NCI-H128 (cell line): ENCODE measurements at regions not wholly inside any gene's neighbourhood (a gene's known extent, or its start where the extent isn't known, plus 50 kb on each side); places are given as distances from the start of the nearest gene placed in this dataset.
A peak's percentile ranks its signal among the peaks of the same experiment; 100 is the strongest.

ENCODE experiments used
- DNase-seq: peaks from one replicate; lab custom pipeline; 2025; ENCODE audit not compliant: unreplicated experiment; lab: John Stamatoyannopoulos, UW

DNA sequence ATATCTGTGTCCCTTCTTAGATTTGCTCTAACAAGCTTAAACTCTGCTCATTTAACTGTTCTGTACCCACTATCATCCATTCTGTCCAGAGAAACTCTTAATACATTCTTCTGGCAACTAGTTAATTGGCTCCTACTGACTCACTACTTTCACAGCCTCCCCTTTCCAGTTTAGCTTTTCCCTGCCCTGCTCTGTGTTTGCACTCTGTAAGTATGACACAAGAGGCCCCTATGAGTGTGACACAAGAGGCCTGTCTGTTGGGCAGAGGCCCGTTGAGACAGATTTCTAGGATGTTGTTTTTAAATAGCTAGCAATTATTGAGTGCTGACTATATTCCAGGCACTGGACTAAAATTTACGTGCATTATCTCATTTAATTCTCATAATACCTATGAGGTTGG lies 246.0 kb upstream of the DAAM1 start:
- no peak for DNase-seq

DNA sequence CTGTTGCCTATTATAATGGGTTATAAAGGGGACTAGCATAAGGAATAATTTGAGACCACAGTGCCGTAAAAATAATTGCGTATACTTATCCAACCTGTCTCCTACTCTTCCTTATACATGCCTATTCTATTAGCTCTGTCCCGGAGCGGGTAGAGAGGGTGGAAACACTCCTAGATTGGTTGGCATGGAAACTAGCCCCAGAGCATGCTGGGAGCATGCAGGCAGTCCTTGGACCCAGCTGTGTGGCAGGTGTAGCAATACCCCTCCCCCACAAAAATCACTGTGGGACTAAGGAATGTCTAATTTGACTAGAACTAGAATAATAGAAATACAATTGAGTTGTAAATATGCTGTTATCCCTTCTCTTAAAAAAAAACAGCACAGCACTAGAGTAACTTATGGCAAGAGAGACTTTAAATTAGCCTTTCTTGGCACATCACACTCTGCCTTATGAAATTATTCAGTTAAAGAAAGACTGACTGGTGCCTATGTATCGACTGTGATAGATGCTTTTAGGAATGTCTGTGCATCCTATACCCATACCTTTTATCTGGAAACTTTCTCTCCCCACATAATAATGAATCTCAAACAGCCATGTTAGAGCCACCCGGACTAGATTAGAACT lies 244.0 kb upstream of the DAAM1 start:
- DNase-seq = peak; percentile 27

DNA sequence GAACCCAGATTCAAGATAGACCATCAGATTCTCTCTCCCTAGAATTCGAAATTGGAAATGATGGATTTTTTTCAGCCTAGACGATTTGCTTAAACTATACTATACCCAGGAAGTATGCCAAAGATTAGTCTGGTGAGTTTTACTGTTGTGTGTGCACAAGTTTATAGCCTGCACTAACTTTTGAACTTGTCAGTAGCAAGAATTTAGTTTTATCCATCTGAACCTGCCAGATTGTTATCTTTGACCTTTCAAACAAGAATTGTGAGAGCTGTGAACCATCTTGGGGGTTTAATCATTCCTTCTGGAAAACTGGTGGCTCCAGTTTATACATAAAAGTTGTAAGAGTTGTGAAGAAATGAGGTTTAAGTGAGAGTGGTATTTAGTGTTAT lies 243.5 kb upstream of the DAAM1 start:
- no peak for DNase-seq

DNA sequence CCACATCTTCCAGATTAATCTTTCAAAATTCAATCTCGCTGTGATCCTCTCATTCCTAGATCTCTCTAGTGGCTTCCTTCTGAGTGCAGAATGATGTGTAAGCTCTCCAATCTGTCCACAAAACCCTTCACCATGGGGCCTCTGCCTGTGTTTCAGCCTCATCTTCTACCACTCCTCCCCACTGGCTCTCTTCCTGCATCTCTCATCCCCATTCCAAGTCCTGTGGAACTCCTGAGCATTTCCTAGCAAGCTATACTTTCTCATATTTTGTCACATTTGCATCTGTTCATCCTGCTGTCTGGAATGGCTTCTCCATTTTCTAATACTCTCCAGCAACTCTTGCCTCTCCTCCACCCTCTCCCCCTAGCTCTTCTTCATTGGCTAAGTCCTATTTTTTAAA lies 242.0 kb upstream of the DAAM1 start:
- no peak for DNase-seq

DNA sequence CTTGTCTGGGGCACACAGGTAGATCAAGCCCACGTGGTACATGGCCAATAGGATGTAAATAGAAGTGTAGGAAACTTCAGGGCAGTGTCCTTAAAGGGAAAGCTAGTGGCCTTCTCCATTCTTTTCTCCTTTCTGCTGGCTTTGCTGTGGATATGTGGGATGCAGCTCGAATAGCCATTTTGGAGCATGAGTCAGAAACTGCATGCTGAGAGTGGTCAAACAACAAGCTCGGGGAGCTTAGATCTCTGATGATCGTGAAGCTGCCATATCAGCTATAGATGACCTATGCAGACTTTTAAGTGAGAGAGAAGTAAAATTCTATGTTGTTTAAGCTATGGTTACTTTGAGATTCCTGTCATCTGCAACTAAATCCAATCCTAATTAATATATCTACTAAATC lies 241.3 kb upstream of the DAAM1 start:
- no peak for DNase-seq

DNA sequence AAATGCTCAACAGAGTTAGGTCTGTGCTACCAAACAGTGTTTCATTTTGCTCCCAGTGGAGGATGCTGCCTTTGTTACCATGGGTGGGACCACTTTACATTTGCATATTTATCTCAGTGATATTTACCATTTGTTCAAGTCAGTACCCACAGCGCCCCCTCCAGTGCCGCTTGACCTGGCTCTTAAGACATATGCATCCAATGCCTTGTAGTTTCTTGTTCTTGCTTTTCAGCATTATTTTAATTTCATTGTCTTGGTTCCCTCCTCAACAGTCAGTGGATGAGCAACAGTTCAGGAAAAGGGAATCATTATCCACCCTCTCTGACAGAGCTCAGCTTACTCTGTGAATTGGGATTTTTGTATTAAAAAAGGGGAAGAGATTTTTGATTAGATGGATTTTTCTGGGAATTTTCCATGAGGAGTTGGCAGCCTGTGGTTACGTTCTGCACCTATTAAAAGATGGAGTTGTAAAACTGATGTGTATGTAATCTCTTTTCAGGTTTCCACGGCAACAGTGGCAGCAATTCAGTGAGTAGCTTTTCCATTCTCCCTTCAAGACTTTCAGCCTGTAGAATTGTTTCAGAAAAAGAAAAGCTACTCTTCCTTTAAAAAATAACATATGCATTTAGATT lies 240.5 kb upstream of the DAAM1 start:
- DNase-seq = no peak

DNA sequence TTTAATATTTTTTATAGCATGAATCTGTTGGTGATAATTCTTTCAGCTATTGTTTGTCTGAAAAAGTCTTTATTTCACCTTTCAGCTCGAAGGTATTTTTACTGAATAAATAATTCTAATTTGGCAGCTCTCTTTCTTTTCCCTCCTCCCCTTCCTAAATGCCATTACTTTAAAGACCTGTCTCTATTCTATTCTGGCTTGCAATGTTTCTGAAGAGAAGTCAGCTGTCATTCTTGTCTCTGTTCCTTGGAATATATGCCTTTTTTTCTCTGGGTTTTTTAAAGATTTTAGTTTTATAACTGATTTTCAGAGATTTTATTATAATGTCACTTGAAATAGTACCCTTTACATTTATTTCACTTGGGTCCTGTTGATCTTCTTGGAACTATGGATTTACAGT lies 237.9 kb upstream of the DAAM1 start:
- DNase-seq = no peak

DNA sequence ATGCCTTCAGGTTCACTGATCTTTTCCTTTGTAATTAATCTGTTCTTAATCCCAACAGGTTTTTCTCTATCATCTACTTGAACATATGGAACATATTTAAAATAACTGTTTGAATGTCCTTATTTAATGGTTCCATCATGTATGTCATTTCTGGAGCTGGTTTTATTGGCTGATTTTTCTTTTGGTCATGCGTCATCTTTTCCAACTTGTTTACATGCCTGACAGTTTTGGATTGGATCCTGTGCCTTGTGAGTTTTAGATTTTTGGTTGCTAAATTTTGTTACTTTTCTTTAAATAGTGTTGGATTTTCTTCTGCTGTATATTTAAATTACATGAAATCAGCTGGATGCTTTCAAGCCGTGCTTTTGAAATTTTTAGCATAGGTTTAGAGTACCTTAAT lies 237.3 kb upstream of the DAAM1 start:
- DNase-seq = no peak

DNA sequence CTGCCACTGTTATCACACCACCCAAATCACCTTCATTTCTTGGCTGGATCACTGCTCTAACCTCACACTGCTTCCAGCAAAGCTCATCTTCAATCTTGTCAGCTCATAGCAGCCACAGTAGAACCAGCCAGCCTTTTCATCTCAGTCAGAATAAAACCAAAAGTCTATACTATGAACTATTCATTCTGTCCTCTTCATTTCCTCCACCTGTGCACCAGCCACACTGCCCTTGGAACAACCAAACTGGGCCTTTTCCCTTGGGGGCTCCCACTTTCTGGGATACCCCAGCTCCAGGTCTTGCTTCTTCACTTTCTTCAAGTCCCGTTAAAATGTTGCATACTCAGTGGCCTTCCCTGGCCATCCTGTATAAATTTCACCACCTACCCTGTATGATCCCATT lies 234.4 kb upstream of the DAAM1 start:
- DNase-seq = no peak

DNA sequence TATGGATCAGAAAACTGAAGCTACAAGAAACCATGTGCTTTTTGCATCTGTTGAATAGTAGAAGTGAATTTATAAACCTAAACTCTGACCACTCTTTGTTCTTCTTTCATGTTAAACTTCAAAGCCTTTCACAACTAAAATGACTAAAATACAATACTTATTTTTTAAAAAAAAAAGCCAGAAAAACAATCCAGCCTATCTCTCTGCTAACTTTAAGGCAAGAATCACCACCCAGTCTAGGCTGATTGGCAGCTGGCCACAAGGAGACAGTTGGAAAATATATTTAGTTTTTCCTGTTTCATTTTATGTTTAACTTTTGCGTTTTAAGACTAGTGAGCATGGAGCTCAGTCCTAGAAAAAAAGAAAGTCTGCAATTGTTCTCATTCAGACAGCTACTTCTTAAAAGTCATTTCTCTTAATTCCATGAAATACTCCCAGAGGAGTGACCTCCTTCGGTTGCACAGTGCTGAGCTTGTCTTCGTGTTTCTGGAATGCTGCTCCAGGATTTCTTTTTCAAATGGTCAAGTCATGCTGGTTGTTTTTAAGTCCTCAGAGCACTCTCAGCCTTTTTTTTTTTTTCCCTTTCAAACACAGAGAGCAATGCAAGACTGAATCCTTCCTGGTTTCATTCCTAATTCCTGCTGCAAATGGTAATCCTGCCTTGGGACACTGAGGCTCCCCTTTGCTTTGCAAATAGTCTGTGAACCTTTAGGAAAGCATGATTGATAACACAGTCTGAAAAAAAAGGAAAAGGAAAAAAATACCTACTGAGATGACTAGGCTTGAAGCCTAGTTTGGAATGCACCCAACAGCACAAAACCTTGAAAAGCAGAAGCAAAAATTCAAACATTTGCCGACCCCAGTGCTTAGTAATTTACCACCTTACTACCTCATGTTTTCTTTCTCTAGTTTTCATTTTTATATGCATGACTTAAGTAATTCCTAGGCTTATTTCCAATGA lies 233.3 kb upstream of the DAAM1 start:
- DNase-seq = no peak

DNA sequence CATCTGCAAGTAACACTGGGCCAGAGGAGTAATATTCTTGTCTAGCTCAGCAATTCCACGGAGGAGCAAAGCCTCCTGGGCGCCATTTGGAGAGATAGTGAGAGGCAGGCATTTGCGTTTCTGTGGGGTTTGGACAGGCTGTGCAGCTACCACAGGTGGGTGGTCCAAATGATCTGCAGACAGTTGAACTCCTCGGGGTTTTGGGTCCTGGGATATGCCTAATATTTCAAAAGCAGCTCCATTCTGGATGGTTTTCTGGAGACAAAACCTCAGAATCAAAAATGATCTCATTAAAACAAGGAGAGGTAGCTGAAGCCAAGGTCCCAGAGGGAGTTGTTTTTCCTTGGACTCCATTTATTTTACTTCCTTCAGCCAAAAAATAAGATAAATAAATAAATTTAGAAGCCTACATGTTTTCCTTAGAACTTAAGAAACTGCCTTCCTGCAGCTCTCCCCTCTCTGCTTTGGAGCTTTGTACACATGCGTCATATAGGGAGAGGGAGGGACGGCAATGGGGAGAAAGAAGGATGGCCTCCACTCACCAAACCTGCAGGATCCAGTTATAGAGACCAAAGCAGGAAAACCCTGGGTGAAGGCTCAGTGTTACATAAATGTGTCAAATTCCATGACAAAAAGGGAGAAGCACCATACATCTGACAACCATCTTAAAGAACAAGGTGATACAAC lies 227.3 kb upstream of the DAAM1 start:
- DNase-seq = no peak

DNA sequence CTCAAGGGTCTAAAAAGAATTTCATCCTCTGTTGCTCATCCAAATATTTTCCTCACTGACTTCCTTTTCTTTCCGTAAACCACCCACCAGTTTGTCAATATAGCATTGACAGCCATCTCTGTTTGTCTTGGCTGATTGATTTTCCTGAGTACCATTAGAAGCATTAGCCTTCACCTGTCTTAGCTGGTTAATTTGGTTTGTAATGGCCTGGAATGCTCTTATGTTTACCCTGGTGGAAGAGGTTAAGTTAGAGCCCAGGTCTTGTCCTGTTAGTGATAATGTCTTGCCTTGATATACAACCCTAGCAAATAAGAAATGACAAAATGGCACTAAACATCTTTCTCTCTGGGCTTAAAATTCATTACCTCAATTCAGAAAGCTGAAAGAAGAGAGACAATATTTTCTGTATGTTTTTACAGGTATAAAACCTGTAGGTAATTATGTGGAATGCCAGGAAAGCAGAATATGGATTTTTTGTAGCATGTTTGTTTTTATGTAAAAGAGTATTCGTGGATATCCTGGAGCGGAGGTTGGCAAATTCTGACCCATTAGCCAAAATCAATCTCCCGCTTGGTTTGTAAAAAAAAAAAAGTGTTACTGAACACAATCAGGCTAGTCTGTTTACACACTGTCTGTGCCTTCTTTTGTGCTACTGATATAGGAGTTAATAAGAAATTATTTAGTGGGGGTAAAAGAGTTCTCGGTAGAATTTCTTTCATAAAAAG lies 224.4 kb upstream of the DAAM1 start:
- DNase-seq = no peak

DNA sequence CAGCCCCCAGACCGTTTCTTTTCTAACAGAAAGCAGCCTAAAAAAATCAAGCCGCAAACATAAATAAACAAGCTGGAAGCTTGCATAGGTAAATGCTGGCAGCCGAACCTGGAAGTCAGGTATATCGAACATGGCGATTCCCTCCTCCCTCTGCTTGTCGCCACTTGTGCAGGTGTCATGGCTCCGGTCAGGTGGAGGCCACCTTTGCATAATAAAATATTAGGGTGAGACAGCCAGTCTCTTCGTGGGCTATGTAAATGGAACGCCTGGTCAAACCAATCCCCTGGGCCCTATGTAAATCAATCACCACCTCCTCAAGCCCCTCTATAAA lies 223.9 kb upstream of the DAAM1 start:
- no peak for DNase-seq

DNA sequence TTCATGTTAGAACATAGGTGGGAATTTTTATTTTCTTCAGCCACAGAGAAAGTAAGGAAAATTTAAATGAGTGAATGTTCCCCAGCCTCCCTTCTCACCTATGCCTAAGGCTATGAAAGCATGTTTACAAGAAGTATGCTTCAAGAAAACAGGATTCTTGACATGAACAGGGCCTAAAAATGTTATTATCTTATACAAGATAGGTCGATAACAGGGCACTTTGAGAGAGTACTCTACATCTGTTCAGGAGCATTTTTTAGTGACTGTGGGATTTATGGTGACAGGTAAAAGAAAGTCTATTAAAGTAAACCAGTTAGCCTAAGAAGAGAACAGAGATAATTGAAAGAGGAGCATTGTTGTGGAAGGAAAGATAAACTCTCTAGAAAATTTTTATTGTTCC lies 222.9 kb upstream of the DAAM1 start:
- no peak for DNase-seq

DNA sequence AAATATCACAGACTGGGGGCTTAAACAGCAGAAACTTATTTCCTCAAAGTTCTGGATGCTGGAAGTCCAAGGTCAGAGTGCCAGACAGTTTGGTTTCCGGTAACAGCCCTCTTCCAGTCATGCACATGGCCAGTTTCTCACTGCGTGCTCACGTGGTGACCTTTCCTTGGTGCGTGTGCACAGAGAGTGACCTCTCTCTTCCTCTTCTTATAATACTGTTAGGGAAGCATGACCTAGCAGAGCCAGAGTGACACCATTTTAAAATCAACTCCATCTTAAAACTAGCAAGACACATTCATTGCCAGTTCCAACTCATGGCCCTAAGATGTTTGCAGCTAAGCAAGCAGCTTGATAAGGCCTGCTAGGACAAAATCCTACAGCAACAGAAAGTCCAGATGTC lies 221.5 kb upstream of the DAAM1 start:
- DNase-seq = no peak

DNA sequence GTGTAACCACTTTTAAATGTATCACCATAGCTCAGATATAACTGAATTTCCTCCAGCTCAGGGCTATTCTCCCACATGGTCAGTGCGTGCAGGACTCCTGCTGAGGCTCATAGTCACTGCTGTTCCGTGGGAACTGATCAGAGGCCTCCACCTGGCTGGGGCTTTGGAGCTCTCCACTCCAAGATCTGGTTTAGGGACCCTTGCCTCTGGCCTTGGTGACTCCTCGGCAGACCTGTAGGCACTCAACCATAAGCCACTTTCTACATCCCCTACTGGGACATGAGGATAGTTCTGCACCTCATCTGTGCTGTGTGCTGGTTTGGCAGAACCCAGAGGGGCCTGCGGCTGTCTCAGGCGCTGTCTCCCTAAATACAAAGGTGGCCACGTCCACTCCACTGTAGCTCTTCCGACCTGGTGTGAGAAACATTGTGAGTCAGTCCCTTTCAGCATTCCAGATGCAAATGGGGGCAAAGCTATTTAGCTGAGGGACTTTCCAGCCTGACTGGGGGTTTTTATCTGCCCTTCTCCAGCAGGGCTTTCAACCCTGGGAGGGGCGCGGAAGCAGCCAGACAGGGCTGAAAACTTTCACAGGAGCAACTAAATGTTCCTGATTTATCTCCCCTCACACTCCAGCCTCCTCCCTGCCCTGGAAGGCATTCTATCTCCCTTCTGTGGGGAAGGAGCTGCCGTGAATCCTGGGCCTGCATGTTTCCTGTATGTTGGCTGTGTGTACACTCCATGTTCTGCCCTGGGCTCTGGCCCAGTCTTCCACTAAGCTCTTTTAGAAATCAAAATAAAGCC lies 218.3 kb upstream of the DAAM1 start:
- no peak for DNase-seq

DNA sequence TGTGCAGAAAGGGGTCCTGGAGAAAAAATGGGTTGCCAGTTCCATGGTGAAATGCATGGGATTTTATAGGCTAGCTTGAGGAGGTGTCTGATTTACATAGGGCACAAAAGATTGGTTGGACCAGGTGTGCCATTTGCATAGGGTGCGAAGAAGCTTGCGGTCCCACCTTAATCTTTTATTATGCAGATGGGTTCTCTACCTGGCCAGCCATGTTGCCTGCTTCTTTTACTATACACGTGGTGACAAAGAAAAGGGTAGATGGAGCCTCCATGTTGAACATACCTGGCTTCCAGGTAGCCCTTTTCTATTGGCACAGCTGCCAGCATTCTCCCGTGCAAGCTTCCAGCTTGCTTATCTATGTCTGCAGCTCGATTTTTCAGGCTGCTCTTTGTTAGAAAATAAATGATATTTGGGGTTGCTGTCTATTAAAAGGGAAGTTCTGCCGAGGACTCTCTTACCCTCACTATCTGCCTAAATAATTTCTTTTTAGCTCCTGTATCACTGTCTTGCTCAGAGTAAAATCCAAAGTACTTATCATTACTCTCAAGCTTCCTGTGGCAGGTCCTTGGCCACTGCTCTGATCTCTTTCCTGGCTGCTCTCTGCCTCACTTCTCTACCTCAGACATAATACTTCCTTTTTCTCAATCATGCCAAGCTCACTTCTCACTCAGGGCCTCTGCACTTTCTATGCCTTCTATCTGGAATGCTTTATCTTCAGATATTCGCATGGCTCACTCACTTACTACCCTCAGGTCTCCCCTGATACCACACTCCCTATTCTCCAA lies 216.0 kb upstream of the DAAM1 start:
- no peak for DNase-seq

DNA sequence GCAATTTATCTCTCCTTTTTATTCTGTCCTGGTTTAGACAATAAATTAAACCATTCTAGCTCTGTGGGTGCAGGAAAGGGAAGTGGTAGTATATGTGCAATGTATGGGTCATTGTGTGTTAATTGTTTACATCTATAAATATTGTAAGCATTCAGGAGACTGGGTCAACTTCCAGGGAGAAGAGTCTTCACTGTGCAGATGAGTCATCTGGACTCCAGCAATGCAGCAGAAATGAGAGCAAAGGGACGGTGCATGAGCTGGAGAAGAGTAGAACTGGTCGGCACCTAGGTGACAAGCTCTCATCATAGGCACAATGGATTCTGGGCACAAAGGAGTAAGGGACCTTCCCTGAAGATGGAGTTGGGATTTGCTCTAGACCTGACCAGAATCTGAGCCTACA lies 211.1 kb upstream of the DAAM1 start:
- DNase-seq = no peak

DNA sequence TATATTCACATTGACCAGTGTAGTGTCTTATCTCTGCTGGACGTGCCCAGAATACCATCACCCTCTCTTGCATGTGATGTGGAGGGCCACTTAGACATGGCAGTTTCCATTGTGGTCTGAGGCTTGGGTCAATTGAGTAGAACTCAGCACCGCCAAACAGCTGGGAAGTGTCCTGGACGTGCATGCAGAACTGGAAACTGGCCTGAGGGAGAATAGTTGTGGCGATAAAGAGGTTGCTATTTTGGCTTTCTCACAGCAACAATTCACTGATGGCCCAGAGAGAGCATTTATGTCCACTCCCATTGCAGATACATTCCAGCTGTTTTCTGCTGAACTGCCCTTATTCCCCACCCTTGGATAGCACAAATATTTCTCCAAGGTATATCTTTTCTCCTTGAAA lies 210.1 kb upstream of the DAAM1 start:
- no peak for DNase-seq

DNA sequence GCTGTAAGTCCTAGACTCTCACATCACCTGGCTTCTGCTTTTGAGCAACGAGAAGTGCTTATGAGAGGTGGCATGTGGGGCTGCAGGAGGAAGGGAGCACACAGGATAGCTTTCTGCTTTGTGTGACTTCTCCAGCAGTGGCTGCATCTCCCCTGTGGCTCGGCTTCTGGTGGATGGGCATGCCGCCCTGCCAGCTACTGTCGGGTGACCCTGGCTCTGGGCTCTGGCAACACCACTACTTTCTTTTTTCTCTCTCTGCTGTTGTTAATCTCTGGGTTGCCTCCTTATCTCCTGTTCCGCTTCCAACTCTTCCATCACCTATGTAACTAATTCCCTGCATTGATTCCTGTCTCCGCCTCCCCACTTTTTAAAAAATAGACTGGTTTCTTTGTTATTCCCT lies 209.1 kb upstream of the DAAM1 start:
- DNase-seq = no peak
